Ovary (tissue), 3 donors: ENCODE measurements at regions not wholly inside any gene's neighbourhood (a gene's known extent, or its start where the extent isn't known, plus 50 kb on each side); places are given as distances from the start of the nearest gene placed in this dataset.

ENCODE experiments used
- CTCF ChIP-seq, 3 donors: fragments of 450-650 bp in 2 of 3; fragments of 200-600 bp in 1 of 3; IDR thresholded peaks; one replicate each; pipeline versions ENCODE4 v1.5.1 to v1.8.0; 2016 to 2022; ENCODE audit warnings: antibody characterized with exemption in 3 of 3, mild to moderate bottlenecking in 1 of 3
- EP300 ChIP-seq: sonication (generic); formaldehyde crosslinking; IDR thresholded peaks from one replicate; pipeline ENCODE4 v1.6.1; 2017; ENCODE audit warnings: antibody characterized with exemption
- POLR2A ChIP-seq: fragments of 450-650 bp; IDR thresholded peaks from one replicate; pipeline ENCODE4 v1.6.1; 2017; ENCODE audit warnings: antibody characterized with exemption, mild to moderate bottlenecking, moderate library complexity
- donor health status: DM: no; HTN: no; CAD: no.

DNA sequence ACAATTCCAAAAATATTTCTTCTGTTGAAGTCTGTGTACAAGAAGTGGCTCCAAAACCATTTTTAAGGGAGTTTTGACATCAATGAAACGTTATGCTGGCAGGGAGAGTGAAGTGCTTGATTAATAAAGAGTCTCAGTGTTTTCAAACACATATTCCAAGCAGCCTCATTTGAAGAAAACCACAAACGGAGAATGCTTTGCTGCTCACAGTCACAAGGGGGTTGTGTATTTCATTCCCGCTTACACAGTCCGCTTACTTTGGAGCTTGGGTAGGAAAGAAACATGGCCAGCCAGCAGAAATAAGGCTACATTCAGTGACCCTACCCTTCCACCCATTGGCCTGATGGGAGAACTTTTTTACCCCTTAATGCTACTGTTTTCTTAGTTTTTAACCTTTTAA is 586.2 kb downstream of the RAB28 start:
- TF ChIP-seq CTCF (IDR thresholded peaks at IDR 0.05) (no peak), EP300 (no peak), POLR2A (no peak)
